ENCODE measurements at regions not wholly inside any gene's neighbourhood (a gene's known extent, or its start where the extent isn't known, plus 50 kb on each side); places are given as distances from the start of the nearest gene placed in this dataset.

DNA sequence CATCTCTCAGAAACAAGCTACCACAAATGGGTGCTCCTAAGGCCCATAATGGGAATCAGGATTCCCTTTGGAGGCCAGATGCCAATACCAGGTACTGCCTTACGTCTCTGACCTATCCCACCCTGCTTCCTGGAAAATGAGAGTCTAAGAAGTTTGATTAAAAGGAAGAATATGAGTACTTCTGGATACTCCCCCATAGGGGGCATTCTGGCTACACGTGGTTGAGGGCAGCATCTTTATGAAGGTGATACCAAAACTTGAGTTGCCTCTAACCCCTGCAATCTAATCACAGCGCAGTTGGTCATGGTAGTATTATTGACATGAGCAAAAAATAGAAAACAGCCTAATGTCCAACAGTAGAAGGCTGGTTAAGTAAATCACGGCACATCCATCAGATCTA is 184.2 kb upstream of the LHX5 start:
- no peak for TF ChIP-seq POLR2A (IDR thresholded peaks at IDR 0.05)
- TF ChIP-seq, protein P1, sequence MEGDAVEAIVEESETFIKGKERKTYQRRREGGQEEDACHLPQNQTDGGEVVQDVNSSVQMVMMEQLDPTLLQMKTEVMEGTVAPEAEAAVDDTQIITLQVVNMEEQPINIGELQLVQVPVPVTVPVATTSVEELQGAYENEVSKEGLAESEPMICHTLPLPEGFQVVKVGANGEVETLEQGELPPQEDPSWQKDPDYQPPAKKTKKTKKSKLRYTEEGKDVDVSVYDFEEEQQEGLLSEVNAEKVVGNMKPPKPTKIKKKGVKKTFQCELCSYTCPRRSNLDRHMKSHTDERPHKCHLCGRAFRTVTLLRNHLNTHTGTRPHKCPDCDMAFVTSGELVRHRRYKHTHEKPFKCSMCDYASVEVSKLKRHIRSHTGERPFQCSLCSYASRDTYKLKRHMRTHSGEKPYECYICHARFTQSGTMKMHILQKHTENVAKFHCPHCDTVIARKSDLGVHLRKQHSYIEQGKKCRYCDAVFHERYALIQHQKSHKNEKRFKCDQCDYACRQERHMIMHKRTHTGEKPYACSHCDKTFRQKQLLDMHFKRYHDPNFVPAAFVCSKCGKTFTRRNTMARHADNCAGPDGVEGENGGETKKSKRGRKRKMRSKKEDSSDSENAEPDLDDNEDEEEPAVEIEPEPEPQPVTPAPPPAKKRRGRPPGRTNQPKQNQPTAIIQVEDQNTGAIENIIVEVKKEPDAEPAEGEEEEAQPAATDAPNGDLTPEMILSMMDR (IDR thresholded peaks at IDR 0.05), result no peak

All from testis (tissue), 2 donors.